Activated T-cell treated with anti-CD3 and anti-CD28 coated beads, Interleukin-2, amount 50 U/mL, for 24 hours (primary cell): ENCODE measurements at regions not wholly inside any gene's neighbourhood (a gene's known extent, or its start where the extent isn't known, plus 50 kb on each side); places are given as distances from the start of the nearest gene placed in this dataset.

Experiments
- DNase-seq: peaks from one replicate; pipeline ENCODE4 v3.0.0-alpha.2; 2020
- H3K27ac Mint-ChIP-seq: 2 replicates; pipeline ENCODE4 v1.8.0; 2020; ENCODE audit warnings: mild to moderate bottlenecking, mixed read lengths
- H3K27me3 Mint-ChIP-seq: 2 replicates; pipeline ENCODE4 v1.8.0; 2020; ENCODE audit warnings: mixed read lengths
- H3K36me3 Mint-ChIP-seq: 2 replicates; pipeline ENCODE4 v1.8.0; 2020; ENCODE audit warnings: low read depth, mixed read lengths
- H3K4me1 Mint-ChIP-seq: 2 replicates; pipeline ENCODE4 v1.8.0; 2020; ENCODE audit warnings: low read depth, mixed read lengths
- H3K4me3 Mint-ChIP-seq: 2 replicates; pipeline ENCODE4 v1.8.0; 2020; ENCODE audit warnings: mild to moderate bottlenecking, moderate library complexity, mixed read lengths
- H3K9me3 Mint-ChIP-seq: 2 replicates; pipeline ENCODE4 v1.8.0; 2020; ENCODE audit warnings: mixed read lengths

GRCh38 chr11:15525582-15525981, 410.9 kb downstream of the INSC start:
- Mint-ChIP-seq H3K9me3 (peaks cover 23% of the 10 kb centered on the region), H3K4me3 (no peak overlapping the region), H3K27me3 (no peaks in the 10 kb centered on the region), H3K4me1 (no peaks in the 10 kb centered on the region), H3K27ac (no peak overlapping the region), H3K36me3 (no peaks in the 10 kb centered on the region)
- DNase-seq, result no peak

- no peak overlapping the region for H3K27ac Mint-ChIP-seq
- DNase-seq, result no peak
- peaks cover 23% of the 10 kb centered on the region for H3K9me3 Mint-ChIP-seq
- no peaks in the 10 kb centered on the region for H3K27me3 Mint-ChIP-seq
- no peak overlapping the region for H3K4me3 Mint-ChIP-seq
- H3K4me1 Mint-ChIP-seq, result no peaks in the 10 kb centered on the region
- no peaks in the 10 kb centered on the region for H3K36me3 Mint-ChIP-seq
Measured at GRCh38 chr11:15526032-15526431, 411.3 kb downstream of the INSC start.

- no peak for DNase-seq
- peaks cover 23% of the 10 kb centered on the region for H3K9me3 Mint-ChIP-seq
Measured at GRCh38 chr11:15526859-15527450, 412.2 kb downstream of the INSC start.

GRCh38 chr11:15532432-15532831, 417.7 kb downstream of the INSC start:
- H3K9me3 Mint-ChIP-seq, result peaks cover 7% of the 10 kb centered on the region
- DNase-seq, result no peak
- H3K36me3 Mint-ChIP-seq, result no peaks in the 10 kb centered on the region
- H3K27me3 Mint-ChIP-seq, result no peaks in the 10 kb centered on the region
- H3K27ac Mint-ChIP-seq, result no peak overlapping the region
- H3K4me3 Mint-ChIP-seq, result no peak overlapping the region
- H3K4me1 Mint-ChIP-seq, result no peaks in the 10 kb centered on the region

More at GRCh38 chr11:15526859-15527450, 412.2 kb downstream of the INSC start:
- Mint-ChIP-seq H3K27ac (no peak overlapping the region), H3K4me3 (no peak overlapping the region), H3K4me1 (no peaks in the 10 kb centered on the region), H3K27me3 (no peaks in the 10 kb centered on the region), H3K36me3 (no peaks in the 10 kb centered on the region)

GRCh38 chr11:15534266-15534665, 419.5 kb downstream of the INSC start:
- peaks cover 3% of the 10 kb centered on the region for H3K9me3 Mint-ChIP-seq
- no peak overlapping the region for H3K4me3 Mint-ChIP-seq
- H3K36me3 Mint-ChIP-seq, result no peaks in the 10 kb centered on the region
- H3K27me3 Mint-ChIP-seq, result no peaks in the 10 kb centered on the region
- H3K4me1 Mint-ChIP-seq, result no peaks in the 10 kb centered on the region
- DNase-seq, result no peak
- no peak overlapping the region for H3K27ac Mint-ChIP-seq

- no peak overlapping the region for H3K4me3 Mint-ChIP-seq
- H3K9me3 Mint-ChIP-seq, result peaks cover under 1% of the 10 kb centered on the region
- H3K36me3 Mint-ChIP-seq, result no peaks in the 10 kb centered on the region
- no peaks in the 10 kb centered on the region for H3K27me3 Mint-ChIP-seq
- no peaks in the 10 kb centered on the region for H3K4me1 Mint-ChIP-seq
- H3K27ac Mint-ChIP-seq, result no peak overlapping the region
- DNase-seq, result no peak
Measured at GRCh38 chr11:15535414-15535813, 420.7 kb downstream of the INSC start.

- no peaks in the 10 kb centered on the region for H3K27me3 Mint-ChIP-seq
- no peak overlapping the region for H3K27ac Mint-ChIP-seq
- no peaks in the 10 kb centered on the region for H3K36me3 Mint-ChIP-seq
- no peaks in the 10 kb centered on the region for H3K4me1 Mint-ChIP-seq
- H3K4me3 Mint-ChIP-seq, result no peak overlapping the region
- no peaks in the 10 kb centered on the region for H3K9me3 Mint-ChIP-seq
- no peak for DNase-seq
Measured at GRCh38 chr11:15536438-15536837, 421.7 kb downstream of the INSC start.

- no peaks in the 10 kb centered on the region for H3K27me3 Mint-ChIP-seq
- no peaks in the 10 kb centered on the region for H3K36me3 Mint-ChIP-seq
- no peaks in the 10 kb centered on the region for H3K9me3 Mint-ChIP-seq
- H3K27ac Mint-ChIP-seq, result no peak overlapping the region
- no peaks in the 10 kb centered on the region for H3K4me1 Mint-ChIP-seq
- no peak overlapping the region for H3K4me3 Mint-ChIP-seq
- no peak for DNase-seq
Measured at GRCh38 chr11:15539645-15540044, 424.9 kb downstream of the INSC start.

GRCh38 chr11:15541079-15541478, 426.4 kb downstream of the INSC start:
- Mint-ChIP-seq H3K9me3 (no peaks in the 10 kb centered on the region), H3K4me3 (no peak overlapping the region), H3K4me1 (no peaks in the 10 kb centered on the region), H3K27me3 (no peaks in the 10 kb centered on the region), H3K36me3 (no peaks in the 10 kb centered on the region), H3K27ac (no peak overlapping the region)
- no peak for DNase-seq

- H3K4me3 Mint-ChIP-seq, result no peak overlapping the region
- no peaks in the 10 kb centered on the region for H3K36me3 Mint-ChIP-seq
- H3K4me1 Mint-ChIP-seq, result no peaks in the 10 kb centered on the region
- H3K27me3 Mint-ChIP-seq, result no peaks in the 10 kb centered on the region
- no peaks in the 10 kb centered on the region for H3K9me3 Mint-ChIP-seq
- H3K27ac Mint-ChIP-seq, result no peak overlapping the region
- no peak for DNase-seq
Measured at GRCh38 chr11:15544353-15544752, 429.6 kb downstream of the INSC start.

GRCh38 chr11:15547685-15548084, 433.0 kb downstream of the INSC start:
- H3K36me3 Mint-ChIP-seq, result no peaks in the 10 kb centered on the region
- no peak overlapping the region for H3K27ac Mint-ChIP-seq
- no peak overlapping the region for H3K4me3 Mint-ChIP-seq
- no peaks in the 10 kb centered on the region for H3K9me3 Mint-ChIP-seq
- DNase-seq, result no peak
- no peaks in the 10 kb centered on the region for H3K4me1 Mint-ChIP-seq
- no peaks in the 10 kb centered on the region for H3K27me3 Mint-ChIP-seq

- DNase-seq, result no peak
- no peaks in the 10 kb centered on the region for H3K27me3 Mint-ChIP-seq
- H3K27ac Mint-ChIP-seq, result no peak overlapping the region
- H3K36me3 Mint-ChIP-seq, result no peaks in the 10 kb centered on the region
- no peak overlapping the region for H3K4me3 Mint-ChIP-seq
- no peaks in the 10 kb centered on the region for H3K9me3 Mint-ChIP-seq
- H3K4me1 Mint-ChIP-seq, result no peaks in the 10 kb centered on the region
Measured at GRCh38 chr11:15551901-15552851, 437.5 kb downstream of the INSC start.

GRCh38 chr11:15555161-15555560, 440.4 kb downstream of the INSC start:
- DNase-seq, result no peak
- H3K27me3 Mint-ChIP-seq, result no peaks in the 10 kb centered on the region
- H3K4me1 Mint-ChIP-seq, result no peaks in the 10 kb centered on the region
- H3K4me3 Mint-ChIP-seq, result no peak overlapping the region
- no peak overlapping the region for H3K27ac Mint-ChIP-seq
- H3K9me3 Mint-ChIP-seq, result no peaks in the 10 kb centered on the region
- H3K36me3 Mint-ChIP-seq, result no peaks in the 10 kb centered on the region

- Mint-ChIP-seq H3K4me3 (no peak overlapping the region), H3K4me1 (no peaks in the 10 kb centered on the region), H3K27me3 (no peaks in the 10 kb centered on the region), H3K27ac (no peak overlapping the region), H3K36me3 (no peaks in the 10 kb centered on the region), H3K9me3 (no peaks in the 10 kb centered on the region)
- no peak for DNase-seq
Measured at GRCh38 chr11:15557457-15558230, 442.9 kb downstream of the INSC start.
